ENCODE measurements at regions not wholly inside any gene's neighbourhood (a gene's known extent, or its start where the extent isn't known, plus 50 kb on each side); places are given as distances from the start of the nearest gene placed in this dataset.

DNA sequence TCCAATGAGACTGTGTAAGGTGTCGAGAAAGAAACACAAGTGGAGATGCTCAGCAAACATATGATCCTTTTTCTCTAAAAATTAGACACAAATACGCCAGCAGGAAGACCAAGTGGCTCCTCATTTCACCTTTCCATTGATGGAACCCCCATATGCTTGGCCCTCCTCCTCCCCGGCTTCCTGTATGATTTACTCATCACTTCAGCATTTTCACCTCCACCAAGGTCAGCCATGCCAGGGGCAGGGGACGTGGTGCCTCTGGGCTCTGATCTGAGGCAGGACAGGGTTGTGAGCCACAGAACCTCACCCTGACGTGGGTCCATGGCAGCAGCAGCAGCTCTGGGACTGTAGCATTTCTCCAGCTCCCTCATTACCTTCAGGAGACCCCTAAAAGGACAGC is 116.8 kb upstream of the PFKP start:
- DNase-seq (ENCODE audit: low spot score) = no peak

DNA sequence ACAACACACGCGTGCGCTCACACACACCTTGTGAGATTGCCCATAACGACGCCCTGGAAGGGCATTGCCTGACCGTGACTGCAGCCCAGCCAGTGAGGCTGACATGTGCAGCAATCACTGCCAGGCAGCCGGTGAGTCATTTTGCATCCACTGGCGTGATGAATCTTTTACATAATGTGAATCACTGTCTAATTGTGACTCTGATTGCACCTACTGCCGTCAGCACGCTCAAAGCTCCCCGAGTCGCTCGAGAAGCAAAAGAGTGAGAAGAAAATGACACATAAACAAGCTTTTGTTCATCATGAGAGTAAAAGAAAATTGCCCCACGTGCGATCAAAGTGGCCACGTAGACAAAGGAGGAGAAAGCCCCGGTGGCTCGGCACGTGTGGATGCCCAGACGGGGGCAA is 117.4 kb upstream of the PFKP start:
- DNase-seq (ENCODE audit: low spot score) = peak; percentile 83

DNA sequence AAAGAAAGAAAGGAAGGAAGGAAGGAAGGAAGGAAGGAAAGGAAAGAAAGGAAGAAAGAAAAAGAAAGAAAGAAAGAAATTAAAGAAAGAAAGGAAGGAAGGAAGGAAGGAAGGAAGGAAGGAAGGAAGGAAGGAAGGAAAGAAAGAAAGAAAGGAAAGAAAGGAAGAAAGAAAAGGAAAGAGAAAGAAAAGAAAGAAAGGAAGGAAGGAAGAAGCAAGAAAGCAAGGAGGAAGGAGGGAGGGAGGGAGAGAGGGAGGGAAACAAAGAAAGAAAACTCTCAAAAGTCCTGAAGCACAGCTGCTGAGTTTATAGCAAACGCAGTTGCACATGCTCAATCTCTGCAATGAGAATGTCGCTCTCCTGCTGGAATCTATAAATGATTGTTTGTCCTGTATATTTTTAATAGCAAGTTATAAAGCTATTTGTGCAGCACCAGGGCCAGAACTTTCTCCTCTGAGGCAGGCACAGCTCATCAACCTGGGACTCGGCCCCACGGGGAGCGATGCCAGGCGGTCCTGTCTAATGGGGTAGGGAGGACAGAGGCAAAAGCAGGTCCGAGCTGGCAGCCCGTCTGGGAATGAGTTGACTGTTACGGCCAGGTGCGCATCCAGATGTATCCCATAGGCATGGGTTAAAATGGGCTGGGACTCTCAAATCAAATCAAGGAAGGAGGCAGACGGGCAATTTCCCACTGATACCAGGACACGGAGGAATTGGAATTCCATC is 118.0 kb upstream of the PFKP start:
- no peak for DNase-seq (ENCODE audit: low spot score)

DNA sequence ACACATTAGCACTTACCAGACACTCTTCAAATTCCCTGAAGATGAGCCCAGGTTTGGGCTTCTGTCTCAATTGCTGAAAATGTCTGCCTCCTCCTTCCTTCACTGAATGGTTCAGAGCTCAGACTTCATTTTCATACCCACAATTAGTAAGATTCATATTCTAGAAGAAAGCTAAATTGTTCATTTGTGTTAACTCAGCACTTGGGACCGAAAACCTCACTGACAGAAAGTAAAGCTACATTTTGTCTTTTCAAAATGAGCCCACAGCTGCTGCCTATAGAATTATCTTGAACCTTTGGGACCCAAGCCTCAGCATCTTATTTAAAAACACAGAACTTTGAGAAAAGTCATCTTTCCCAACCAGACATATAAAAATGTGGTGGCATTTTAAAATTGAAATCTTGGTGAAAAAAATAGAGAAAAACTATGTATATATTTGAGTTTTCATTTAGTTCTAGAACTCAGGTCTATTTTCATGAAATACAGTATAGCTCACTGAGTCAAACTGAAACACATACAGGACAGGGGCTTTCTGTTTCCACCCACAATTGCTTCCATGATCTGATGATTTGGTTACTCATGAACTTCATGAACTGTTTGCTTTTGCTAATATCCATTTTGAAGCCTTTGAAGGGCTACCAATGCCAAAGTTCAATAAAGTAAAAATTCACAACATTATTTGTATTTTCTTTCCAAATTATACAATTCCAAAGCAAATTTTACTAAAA is 119.1 kb upstream of the PFKP start:
- peak; percentile 72 for DNase-seq (ENCODE audit: low spot score)

DNA sequence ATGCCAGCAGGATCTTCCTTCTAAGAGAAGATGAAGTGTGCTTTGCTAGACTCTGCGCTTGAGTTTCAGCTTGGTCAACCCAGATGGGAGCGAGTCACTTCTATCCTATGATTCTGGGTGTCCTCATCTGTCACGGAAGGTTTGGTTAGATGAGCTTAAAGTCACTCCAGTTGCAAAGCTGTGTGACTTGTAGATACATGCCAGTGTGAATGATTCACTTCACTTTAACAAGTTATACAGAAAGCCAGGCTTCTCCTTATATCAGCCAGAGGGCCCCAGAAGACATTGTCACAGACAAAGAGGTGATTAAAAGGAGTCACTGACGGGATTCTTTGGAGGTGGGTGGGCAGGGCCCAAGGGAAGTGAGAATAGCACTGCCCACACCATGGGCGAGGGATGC is 122.6 kb upstream of the PFKP start:
- no peak for DNase-seq (ENCODE audit: low spot score)

DNA sequence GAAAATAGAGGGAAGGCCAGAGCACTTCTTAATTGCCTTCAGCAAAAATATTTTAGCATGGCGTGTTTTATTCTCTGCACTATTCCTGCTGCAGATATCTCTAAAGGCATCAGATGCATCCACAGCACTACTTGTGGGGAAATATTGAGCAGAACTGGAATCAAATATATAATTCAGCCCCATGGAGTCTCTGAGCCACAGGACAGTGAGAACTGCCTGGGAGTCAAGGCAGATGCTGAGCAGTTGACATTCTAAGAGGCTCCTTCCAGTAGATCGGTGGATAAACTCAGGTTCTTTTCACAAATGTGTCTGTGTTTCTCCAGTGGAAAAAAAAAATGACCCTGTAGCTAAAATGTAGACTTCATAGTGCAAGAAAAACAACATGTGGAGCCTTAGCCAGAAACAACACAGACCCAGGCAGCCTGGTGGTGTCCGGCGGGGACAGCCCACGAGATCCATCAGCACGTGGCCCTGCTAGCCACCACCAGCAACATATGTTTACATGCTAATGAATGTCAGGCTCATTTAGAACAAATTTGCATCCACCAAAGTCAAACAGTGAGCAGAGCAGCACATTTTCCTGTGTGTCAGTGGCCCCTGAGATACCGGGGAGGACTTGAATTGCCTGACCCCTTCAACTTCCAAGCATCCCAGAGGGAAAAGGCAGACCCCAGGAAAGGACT is 123.3 kb upstream of the PFKP start:
- DNase-seq (ENCODE audit: low spot score) = no peak

DNA sequence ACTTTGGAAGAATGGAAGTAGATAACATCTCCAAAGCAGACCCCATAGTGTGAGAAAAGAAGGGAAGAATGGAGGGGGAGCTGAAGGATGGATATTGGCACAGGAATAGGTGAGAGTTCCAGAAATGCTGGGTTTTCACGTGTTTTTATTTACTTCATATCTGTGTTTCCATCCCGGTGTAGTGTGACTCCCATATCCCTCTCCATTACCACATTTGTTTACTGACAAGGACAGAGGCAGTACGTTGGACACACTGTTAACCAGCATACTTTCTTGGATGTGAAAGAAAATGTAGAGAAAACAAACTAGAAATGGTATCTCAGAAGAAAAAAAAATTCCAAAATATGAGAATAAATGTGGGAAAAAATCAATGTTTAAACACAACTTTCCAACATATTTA is 124.4 kb upstream of the PFKP start:
- DNase-seq (ENCODE audit: low spot score) = no peak

DNA sequence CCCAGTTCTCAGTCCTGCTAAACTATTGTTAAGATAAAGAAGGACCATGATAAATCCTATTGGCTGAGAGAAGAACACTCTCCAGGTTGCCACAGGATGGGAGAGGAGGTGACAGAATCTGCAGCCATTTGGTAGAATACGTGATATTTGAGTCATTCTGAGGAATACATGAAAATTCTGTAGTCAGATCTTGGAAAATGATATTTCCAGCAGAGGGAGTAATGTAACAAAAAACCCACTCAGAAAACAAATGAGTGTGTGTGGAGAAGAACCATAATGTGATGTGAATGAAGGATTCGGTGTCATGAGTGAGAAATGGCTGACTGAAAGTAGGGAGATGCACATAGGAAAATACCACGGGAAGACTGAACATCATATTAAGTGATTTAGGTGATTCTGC is 128.5 kb upstream of the PFKP start:
- DNase-seq (ENCODE audit: low spot score) = no peak

DNA sequence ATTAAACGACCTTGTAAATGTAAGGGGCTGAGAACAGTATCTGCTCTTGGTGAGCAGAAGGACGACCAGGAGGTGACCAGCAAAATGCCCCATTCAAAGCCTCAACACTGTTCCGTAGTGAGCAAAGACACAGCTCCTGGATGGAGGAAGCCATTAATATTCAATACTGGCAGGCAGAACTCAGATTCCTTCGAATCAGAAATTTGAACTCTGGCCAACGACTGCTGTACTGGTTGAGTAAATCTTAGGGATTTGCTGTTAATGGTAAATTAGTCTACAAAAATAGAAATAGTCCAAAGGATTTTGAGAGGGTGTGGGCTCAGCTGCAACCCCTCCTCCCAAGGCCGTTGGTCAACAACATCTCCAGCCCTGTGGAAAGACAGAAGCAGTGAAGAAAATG is 130.5 kb upstream of the PFKP start:
- no peak for DNase-seq (ENCODE audit: low spot score)

DNA sequence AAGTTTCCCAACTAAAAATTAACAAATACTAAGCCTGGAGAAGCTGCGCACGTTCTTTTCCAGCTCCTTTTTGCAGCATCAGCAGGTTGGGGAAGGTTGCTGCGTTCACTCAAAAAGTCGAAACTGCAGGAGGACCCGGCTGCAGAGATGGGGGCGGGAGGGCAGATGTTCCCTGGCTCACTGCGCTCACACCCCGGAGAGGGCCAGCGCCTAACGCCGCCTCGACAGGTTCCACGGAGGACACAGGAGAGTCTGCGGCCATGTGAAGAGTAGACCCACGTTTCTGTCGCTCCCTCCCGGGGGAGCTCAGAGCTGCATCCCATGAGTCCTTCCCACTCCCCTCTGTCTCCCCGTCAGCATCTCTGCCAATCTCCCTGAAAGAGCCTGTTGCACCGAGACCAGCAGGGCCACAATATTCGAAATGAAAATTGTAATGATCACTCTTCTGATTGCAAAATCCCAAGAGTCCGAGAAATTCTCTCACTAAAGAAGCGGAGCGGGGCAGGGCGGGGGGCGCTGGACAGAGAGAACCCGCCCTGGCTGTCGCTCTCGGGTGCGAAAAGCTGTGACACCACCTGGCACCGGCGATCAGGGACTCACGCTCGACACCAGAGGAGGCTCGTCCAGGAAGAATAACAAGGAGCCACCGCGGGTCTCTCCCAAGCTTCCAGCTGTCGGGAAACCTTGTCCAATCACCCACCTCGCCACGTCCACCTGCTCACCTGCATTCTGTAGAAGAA is 131.5 kb upstream of the PFKP start:
- DNase-seq (ENCODE audit: low spot score) = no peak

DNA sequence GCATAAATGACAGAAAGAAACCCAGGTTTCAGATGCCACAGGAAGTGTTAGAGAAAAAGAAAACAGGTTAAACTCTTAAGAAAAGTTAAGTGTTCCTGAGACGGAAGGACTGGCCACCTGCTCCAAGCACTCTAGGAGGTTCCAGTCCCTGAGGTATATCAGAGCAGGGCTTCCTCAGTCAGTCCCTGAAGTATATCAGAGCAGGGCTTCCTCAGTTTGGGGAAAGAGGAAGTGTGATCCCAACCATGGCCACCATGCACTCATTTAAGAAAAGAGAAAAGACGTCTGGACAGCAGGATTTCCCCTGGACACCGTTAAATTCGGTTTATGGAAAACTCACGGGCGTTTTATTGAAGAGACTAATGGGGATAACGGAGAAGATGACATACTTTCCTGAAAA is 133.4 kb upstream of the PFKP start:
- no peak for DNase-seq (ENCODE audit: low spot score)

DNA sequence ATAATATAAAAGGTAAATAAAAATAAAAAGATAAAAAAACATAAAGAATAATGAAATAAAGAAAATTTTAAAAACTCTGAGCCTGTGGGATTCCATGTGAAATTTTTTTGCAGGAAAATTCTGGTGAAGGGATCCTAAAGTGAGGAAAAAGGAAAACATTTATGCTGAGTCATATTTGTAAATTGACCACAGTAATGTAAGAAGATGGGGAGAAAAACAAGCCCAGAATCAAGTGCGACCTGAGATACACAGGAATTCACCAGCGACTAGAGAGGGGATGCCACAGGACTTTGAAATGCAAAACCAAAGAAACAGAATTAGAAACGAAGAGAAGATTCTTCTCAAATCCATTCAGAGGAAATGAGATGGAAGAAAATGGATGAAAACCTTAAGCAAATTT is 133.8 kb upstream of the PFKP start:
- DNase-seq (ENCODE audit: low spot score) = no peak

DNA sequence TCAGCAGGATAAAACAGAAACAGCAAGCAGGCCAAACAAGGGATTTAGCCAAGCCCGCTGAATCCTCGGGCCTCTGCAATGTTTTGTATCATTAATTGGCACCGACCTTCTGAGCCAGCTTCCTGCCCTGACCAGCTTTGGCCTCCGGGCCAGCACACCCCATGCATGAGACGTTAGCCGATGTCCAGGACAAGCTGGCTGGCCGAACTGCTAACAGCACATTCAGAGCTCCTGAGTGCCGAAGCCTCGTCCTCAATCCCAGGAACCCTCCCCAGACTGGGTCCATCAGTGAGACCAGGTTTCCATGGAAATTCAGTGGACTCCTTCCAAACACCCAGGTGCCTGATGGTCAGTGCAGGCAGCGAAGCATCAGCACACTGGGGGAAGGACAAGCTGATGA is 134.3 kb upstream of the PFKP start:
- no peak for DNase-seq (ENCODE audit: low spot score)

DNA sequence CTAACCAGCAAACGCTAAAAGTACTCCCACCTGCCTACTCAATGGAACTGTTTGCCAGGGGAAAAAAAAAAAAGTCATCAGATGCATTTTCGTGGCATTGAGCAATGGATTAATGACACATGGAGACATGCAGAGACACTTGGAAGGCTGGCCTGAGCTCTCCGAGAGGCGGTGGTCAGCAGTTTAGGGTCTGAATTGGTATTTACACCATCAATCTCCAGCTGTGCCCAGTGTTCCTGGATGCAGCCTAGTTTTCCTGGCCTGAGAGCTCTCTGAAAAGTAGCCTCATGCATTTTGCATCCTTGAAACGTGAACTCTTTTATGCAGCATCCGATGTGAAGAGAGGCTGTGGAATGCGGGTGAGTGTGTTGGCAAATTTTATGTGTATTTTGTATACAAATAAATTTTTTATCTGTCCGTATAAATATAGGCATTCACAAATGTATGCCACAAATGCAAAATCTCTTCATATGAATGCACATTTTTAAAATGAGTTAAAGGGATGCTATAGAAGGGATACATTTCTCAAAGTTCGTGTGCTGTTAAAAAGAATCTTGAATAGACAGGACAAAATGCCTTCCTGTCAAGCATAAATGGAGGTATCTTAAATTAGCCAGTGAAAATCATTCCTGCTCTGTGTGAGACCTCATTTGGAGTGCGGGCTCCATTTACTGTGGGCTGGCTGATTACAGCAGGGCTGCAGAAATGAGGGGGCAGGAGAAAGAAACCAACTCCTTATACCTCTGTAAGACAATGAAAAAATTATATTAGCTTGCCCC is 137.7 kb upstream of the PFKP start:
- no peak for DNase-seq (ENCODE audit: low spot score)

DNA sequence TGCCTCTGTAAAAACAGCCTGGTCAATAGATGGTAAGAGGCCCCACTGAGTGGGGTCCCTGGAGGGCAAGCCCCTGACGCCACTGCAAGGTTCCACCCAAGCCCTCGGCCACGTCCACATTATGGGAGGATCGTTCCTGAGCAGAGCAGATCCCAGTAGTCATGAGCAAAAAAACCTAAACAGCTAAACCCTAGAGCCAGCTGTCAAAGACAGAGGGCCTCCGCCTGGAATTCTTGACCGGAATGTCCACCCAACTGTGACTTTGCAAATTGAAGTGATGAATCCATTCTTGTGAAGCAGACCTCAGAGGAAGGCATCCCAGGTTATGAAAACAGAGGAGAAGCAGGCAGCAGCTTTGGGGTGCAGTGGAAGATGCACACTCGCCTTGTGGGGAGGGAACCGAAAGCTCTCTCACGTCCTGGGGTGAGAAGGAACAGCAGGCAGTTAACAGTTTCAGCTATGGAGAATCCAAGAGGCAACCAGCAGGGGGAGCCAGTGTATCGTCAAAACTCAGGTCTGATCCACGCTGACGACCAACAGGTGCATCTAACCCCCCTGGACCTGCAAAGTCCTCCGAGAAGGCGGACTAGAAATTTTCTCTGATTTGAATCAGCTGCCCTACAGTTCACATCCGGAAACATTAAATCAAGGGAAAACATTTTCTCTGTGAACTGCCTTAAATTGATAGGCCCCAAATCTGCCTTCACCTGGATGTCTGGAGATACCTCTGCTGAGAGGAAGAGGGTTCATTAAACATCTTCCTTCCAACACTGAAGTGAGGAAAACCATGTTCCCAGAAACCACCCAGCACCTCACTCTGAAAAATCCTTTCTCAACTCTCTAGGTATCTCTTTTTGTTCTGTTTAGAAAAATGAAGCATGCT is 139.1 kb upstream of the PFKP start:
- peak; percentile 77 for DNase-seq (ENCODE audit: low spot score)

DNA sequence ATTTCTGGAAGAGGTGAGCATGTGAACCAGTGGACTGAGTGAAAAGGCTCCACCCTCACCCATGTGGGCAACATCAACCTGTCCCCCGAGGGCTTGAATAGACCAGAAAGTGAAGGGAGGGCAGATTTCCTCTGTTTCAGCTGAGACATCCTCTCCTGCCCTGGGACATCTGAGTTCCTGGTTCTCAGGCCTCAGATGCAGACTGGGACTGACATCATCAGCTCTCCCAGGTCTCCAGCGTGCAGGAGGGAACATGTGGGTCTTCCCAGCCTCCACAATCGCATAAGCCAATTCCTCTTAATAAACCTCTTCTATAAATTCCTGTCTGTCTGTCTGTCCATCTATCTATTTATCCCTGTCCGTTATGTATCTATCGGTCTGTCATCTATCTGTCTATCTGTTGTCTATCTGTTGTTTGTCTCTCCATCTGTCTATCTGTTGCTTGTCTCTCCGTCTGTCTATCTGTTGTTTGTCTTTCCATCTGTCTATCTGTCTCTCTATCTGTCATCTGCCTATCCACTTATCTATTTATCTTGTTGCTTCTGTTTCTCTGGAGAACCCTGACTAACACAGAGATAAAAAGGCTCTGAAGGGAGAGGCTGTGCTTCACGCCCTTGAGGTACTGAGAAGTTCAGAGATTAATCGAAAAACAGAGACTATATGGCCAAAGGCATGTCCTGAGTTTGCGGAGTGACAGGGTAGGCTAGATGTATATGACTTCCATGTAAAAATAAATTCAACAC is 140.3 kb upstream of the PFKP start:
- DNase-seq (ENCODE audit: low spot score) = no peak

DNA sequence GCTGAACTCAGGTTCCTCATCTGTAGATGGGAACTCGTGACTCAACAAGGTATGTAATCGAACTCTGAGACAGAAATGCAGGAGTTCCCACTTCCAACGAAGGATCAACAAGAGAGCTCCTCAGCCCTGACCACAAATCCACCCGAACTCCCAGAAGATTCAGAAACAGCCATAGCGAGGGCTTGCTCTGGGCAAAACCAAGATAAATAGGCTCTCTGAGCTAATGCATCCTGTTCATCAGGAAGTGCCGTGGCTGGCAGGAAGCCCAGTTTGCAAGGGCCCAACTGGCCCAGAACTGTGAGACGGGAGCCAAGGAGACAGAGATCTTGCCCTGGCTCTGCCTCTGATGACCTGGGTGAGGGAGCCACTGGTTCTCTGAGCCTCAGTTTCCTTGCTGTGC is 141.7 kb upstream of the PFKP start:
- no peak for DNase-seq (ENCODE audit: low spot score)

DNA sequence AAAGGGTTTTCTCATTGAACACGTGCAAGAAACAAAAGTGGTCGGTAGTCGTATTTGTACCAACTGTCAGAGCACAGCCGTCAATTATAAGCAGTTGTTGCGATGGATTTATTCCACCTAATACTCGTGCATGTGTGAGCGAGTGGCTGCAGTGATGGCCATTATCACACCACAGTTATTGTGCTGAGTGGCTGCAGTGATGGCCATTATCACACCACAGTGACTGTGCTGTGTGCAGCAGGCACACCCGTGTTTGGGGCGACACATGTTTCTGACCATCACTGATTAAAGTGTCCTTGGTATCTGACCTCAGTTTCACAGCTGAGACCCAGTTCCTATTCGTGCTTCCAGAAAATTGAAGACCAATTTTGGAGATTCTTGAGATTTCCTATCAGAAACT is 142.9 kb upstream of the PFKP start:
- DNase-seq (ENCODE audit: low spot score) = no peak

DNA sequence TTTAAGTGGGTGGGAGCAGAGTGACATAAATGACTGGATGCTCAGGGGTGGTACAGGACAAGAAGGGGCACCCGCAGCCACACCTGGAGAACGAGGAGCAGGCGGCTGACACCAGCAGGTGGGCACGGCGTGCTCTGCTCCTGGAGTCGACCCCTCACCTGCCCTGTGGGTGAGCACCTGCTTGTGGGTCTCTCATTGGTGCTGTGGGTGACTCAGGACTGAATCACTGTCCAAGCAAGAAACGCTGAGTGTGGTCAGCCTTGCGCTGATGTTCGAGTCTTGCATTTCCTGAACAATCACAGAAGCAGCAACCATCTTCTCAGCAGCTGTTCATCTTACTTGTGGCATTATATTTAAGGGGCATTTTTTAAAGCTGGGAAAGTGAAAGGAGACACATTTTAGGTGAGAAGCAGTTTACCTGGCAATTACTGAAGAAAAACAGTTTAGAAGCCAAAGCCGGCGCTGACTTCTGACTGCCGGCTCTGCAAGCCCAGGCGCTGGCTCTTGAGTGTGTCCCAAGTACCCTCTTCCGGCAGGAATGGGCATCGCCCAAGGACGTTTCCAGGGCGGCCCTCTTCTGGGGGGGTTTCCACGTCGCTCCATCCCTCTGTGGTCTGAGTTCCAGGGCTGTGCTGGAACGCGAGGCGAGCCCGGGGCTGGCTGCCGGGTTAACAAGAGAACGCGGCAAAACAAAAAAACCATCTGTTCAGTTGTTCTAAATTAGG is 145.2 kb upstream of the PFKP start:
- no peak for DNase-seq (ENCODE audit: low spot score)

All from activated CD4-positive, alpha-beta T cell treated with anti-CD3 and anti-CD28 coated beads, Interleukin-2, Interleukin-4, amounts not matched to agents 100 ng/mL and 50 ng/mL, durations not matched to agents 16 hours and 8 hours (primary cell).